Type B pancreatic cell (in vitro differentiated cells): ENCODE measurements at regions not wholly inside any gene's neighbourhood (a gene's known extent, or its start where the extent isn't known, plus 50 kb on each side); places are given as distances from the start of the nearest gene placed in this dataset.
"Not testable (repeated sequence)": the region's sequence is repeated elsewhere in the genome, so short reads cannot be mapped to it uniquely, and the experiment has no call there.

ENCODE experiments used
- DNase-seq: peaks from one replicate; pipeline ENCODE4 v3.0.0; 2021; ENCODE audit warnings: mixed read lengths; ENCODE audit not compliant: unreplicated experiment; ENCODE audit errors: extremely low spot score
- H3K27ac Mint-ChIP-seq: 2 replicates; pipeline ENCODE4 v1.8.0; 2021; ENCODE audit warnings: mild to moderate bottlenecking, mixed read lengths
- H3K27me3 Mint-ChIP-seq: 2 replicates; pipeline ENCODE4 v1.8.0; 2021; ENCODE audit warnings: mixed read lengths
- H3K36me3 Mint-ChIP-seq: 2 replicates; pipeline ENCODE4 v1.8.0; 2021; ENCODE audit warnings: mixed read lengths
- H3K4me1 Mint-ChIP-seq: one replicate; pipeline ENCODE4 v1.8.0; 2021; ENCODE audit warnings: mixed read lengths; ENCODE audit not compliant: unreplicated experiment
- H3K4me3 Mint-ChIP-seq: 2 replicates; pipeline ENCODE4 v1.8.0; 2021; ENCODE audit warnings: mild to moderate bottlenecking, mixed read lengths
- H3K9me3 Mint-ChIP-seq: 2 replicates; pipeline ENCODE4 v1.8.0; 2021; ENCODE audit warnings: mixed read lengths
- TF ChIP-seq, protein P1 (sequence below): fragments of 200-600 bp; sonication (generic); conservative IDR thresholded peaks from 2 replicates; pipeline ENCODE4 v1.5.0; 2021; ENCODE audit warnings: antibody characterized with exemption, mild to moderate bottlenecking

DNA sequence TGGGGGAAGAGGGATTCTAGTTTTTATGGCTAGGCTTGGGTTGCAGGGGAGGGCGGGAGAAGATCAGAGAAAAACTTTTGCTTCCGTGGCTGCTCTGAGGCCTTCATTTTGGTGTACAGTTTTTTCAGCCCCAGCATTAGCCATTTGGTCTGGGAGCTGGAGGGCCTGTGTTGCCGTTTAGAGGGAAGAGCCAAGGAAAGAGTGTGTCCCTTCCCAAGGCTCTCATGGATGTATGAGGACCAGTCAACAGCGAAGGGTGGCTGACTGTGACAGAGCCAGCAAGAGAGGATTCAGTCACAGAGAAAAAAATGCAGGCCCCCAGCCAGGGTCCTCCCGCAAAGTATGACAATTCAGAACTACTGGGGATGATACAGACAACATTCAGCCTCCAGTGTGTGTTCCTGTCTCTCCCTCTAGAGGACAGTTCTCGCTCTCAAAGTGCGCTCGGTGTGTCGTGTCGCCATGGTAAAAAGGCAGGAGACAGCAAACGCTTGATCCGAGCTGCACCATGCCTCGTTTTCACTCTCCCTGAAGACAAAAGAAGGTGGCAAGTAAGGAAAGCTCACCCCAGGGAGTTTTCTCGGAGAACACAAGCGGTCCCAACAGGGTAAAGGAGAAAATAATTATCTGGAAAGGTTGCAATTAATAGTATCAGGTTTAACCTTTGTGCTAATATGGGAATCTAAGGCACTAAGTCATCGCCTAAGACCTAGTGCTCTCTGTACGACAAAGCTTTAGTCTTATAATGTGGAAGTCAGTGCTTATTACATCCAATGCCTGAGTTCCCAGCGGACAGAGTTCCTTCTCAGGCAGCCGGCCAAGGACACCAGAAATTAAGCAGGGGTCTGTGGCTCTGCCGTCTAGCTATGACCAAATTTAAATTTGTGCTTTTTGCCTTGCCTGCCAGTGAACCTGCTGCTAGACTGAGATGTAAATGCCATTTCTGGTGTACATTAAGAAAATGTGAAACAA, 157.3 kb upstream of the PLXNC1 start:
- TF ChIP-seq, protein P1, sequence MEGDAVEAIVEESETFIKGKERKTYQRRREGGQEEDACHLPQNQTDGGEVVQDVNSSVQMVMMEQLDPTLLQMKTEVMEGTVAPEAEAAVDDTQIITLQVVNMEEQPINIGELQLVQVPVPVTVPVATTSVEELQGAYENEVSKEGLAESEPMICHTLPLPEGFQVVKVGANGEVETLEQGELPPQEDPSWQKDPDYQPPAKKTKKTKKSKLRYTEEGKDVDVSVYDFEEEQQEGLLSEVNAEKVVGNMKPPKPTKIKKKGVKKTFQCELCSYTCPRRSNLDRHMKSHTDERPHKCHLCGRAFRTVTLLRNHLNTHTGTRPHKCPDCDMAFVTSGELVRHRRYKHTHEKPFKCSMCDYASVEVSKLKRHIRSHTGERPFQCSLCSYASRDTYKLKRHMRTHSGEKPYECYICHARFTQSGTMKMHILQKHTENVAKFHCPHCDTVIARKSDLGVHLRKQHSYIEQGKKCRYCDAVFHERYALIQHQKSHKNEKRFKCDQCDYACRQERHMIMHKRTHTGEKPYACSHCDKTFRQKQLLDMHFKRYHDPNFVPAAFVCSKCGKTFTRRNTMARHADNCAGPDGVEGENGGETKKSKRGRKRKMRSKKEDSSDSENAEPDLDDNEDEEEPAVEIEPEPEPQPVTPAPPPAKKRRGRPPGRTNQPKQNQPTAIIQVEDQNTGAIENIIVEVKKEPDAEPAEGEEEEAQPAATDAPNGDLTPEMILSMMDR = peak; percentile 69
- peak overlapping the region; percentile 65 for H3K4me3 Mint-ChIP-seq
- no peak for DNase-seq
- peaks cover 14% of the 10 kb centered on the region for H3K4me1 Mint-ChIP-seq
- H3K36me3 Mint-ChIP-seq = no peaks in the 10 kb centered on the region
- H3K27me3 Mint-ChIP-seq = peaks cover 6% of the 10 kb centered on the region
- no peaks in the 10 kb centered on the region for H3K9me3 Mint-ChIP-seq
- no peak overlapping the region for H3K27ac Mint-ChIP-seq

- no peak for DNase-seq
- H3K36me3 Mint-ChIP-seq = no peaks in the 10 kb centered on the region
- no peak overlapping the region for H3K27ac Mint-ChIP-seq
- no peak overlapping the region for H3K4me3 Mint-ChIP-seq
- TF ChIP-seq, protein P1 = no peak
- no peaks in the 10 kb centered on the region for H3K9me3 Mint-ChIP-seq
- peaks cover 14% of the 10 kb centered on the region for H3K4me1 Mint-ChIP-seq
- H3K27me3 Mint-ChIP-seq = peaks cover 6% of the 10 kb centered on the region
Observed at GRCh38 chr12:93991829-93992461, 156.4 kb upstream of the PLXNC1 start.

DNA sequence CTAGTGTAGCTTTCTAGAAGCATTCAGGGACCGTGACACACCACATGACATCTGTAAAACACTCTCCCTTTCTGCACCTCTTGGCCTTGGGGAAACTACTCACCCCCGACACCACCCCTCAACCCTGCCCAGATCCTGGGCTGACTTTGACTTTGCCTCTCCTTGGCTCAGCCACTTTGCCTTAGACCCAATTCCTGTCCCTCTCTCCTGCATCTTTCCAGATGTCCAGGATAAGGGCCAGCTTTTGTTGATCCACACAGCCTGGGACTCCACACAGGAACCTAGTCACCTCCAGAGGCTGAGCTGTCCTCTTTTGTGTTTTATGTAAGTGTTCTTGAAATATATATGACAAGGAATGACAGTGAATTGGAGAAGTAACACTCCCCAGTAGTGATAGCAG, 153.7 kb upstream of the PLXNC1 start:
- Mint-ChIP-seq H3K4me1 (peaks cover 14% of the 10 kb centered on the region), H3K9me3 (peaks cover 7% of the 10 kb centered on the region), H3K27ac (no peak overlapping the region), H3K36me3 (no peaks in the 10 kb centered on the region), H3K27me3 (peaks cover 6% of the 10 kb centered on the region), H3K4me3 (no peak overlapping the region)
- DNase-seq = no peak
- TF ChIP-seq, protein P1 = no peak

DNA sequence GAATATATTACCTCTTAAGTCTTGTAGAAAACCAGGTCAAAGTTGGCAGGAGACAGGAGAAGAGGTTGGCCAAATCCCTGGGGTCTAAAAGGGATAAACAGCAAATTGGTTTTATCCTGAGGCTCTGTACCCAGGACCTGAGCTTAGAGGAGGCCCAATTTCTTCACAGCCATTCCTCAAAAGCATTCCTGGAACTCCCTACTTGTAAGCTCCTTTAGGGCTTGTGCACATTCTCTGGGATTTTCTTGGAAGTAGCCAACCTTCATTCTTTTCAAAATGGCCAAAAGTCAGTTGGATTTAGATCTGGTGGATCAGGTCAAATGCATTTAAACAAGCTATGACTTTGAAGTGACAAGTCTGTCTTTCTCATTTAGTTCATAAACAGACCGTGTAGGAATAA, 152.1 kb upstream of the PLXNC1 start:
- no peaks in the 10 kb centered on the region for H3K36me3 Mint-ChIP-seq
- TF ChIP-seq, protein P1 = no peak
- peaks cover 3% of the 10 kb centered on the region for H3K27me3 Mint-ChIP-seq
- no peak overlapping the region for H3K27ac Mint-ChIP-seq
- H3K4me1 Mint-ChIP-seq = no peaks in the 10 kb centered on the region
- H3K9me3 Mint-ChIP-seq = peaks cover 7% of the 10 kb centered on the region
- H3K4me3 Mint-ChIP-seq = no peak overlapping the region
- DNase-seq = no peak

- TF ChIP-seq, protein P1 = no peak
- Mint-ChIP-seq H3K9me3 (peaks cover 13% of the 10 kb centered on the region), H3K36me3 (no peaks in the 10 kb centered on the region), H3K27ac (no peak overlapping the region), H3K4me1 (no peaks in the 10 kb centered on the region), H3K4me3 (no peak overlapping the region), H3K27me3 (no peaks in the 10 kb centered on the region)
- DNase-seq = no peak
Observed at GRCh38 chr12:94001691-94002090, 146.7 kb upstream of the PLXNC1 start.

DNA sequence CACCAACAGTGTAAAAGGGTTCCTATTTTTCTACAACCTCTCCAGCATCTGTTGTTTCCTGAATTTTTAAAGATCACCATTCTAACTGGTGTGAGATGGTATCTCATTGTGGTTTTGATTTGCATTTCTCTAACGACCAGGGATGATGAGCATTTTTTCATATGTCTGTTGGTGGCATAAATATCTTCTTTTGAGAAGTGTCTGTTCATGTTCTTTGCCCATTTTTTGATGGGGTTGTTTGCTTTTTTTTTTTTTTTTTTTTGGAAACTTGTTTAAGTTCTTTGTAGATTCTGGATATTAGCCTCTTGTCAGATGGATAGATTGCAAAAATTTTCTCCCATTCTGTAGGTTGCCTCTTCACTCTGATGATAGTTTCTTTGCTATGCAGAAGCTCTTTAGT, 145.5 kb upstream of the PLXNC1 start:
- H3K4me3 Mint-ChIP-seq, H3K4me1 Mint-ChIP-seq, DNase-seq, H3K27me3 Mint-ChIP-seq, H3K27ac Mint-ChIP-seq, H3K36me3 Mint-ChIP-seq: not testable (repeated sequence)
- peaks cover 11% of the 10 kb centered on the region for H3K9me3 Mint-ChIP-seq

- not testable (repeated sequence) for H3K4me1 Mint-ChIP-seq, H3K4me3 Mint-ChIP-seq, H3K36me3 Mint-ChIP-seq, H3K9me3 Mint-ChIP-seq, H3K27ac Mint-ChIP-seq, DNase-seq, H3K27me3 Mint-ChIP-seq
Observed at GRCh38 chr12:94007833-94008232, 140.5 kb upstream of the PLXNC1 start.
